Fibroblast of lung (primary cell): ENCODE measurements at regions not wholly inside any gene's neighbourhood (a gene's known extent, or its start where the extent isn't known, plus 50 kb on each side); places are given as distances from the start of the nearest gene placed in this dataset.

Experiments used
- DNase-seq, 2 donors: peaks; one replicate each; pipeline versions ENCODE4 v3.0.0 to v3.0.0-alpha.2; 2010; ENCODE audit warnings: low read depth in 2 of 2
- H2AFZ ChIP-seq: 2 replicates; pipeline ENCODE4 v1.5.1; 2012; ENCODE audit warnings: low read length, control low read depth, inconsistent platforms
- H3K27ac ChIP-seq: 2 replicates; pipeline ENCODE4 v1.5.1; 2011; ENCODE audit warnings: low read length, control low read depth; ENCODE audit not compliant: insufficient read depth
- H3K27me3 ChIP-seq: 2 replicates; pipeline ENCODE4 v1.5.1; 2011; ENCODE audit warnings: mild to moderate bottlenecking, low read length; ENCODE audit not compliant: control insufficient read depth, insufficient read depth
- H3K36me3 ChIP-seq: 2 replicates; pipeline ENCODE4 v1.5.1; 2011; ENCODE audit warnings: low read length; ENCODE audit not compliant: control insufficient read depth, insufficient read depth
- H3K4me1 ChIP-seq: 2 replicates; pipeline ENCODE4 v1.5.1; 2011; ENCODE audit warnings: low read length; ENCODE audit not compliant: control insufficient read depth, insufficient read depth; ENCODE audit errors: extremely low read depth
- H3K4me2 ChIP-seq: 2 replicates; pipeline ENCODE4 v1.5.1; 2011; ENCODE audit warnings: low read length, control low read depth; ENCODE audit not compliant: insufficient read depth; ENCODE audit errors: extremely low read depth
- H3K4me3 ChIP-seq, 4 experiments: fragments of 200-600 bp in 1 of 4; sonication (generic) in 1 of 4; replicated peaks in 1 of 4; 2 replicates each; pipeline ENCODE4 v1.5.1; 2011 to 2016; ENCODE audit warnings: low read length in 4 of 4, low read depth in 3 of 4, mild to moderate bottlenecking in 3 of 4, control low read depth in 2 of 4, inconsistent platforms in 1 of 4, mixed read lengths in 1 of 4; ENCODE audit not compliant: insufficient read depth in 1 of 4; ENCODE audit errors: control extremely low read depth in 1 of 4
- H3K79me2 ChIP-seq: 2 replicates; pipeline ENCODE4 v1.5.1; 2012; ENCODE audit warnings: mild to moderate bottlenecking, low read length, inconsistent platforms; ENCODE audit not compliant: control insufficient read depth, insufficient read depth
- H3K9ac ChIP-seq: 2 replicates; pipeline ENCODE4 v1.5.1; 2011; ENCODE audit warnings: mild to moderate bottlenecking, low read length, control low read depth; ENCODE audit not compliant: insufficient read depth
- H3K9me3 ChIP-seq: 2 replicates; pipeline ENCODE4 v1.5.1; 2012; ENCODE audit warnings: low read depth, low read length; ENCODE audit not compliant: control insufficient read depth, insufficient read depth
- H4K20me1 ChIP-seq: 2 replicates; pipeline ENCODE4 v1.5.1; 2011; ENCODE audit warnings: low read length; ENCODE audit not compliant: control insufficient read depth, insufficient read depth; ENCODE audit errors: extremely low read depth
- CTCF ChIP-seq, 2 donors: IDR thresholded peaks in 1 of 2; conservative IDR thresholded peaks in 1 of 2; 1 replicate in 1 of 2; 2 replicates in 1 of 2; pipeline ENCODE4 v1.5.1; 2011 to 2012; ENCODE audit warnings: low read length in 2 of 2, control low read depth in 1 of 2, inconsistent platforms in 1 of 2, low read depth in 1 of 2, mild to moderate bottlenecking in 1 of 2
- EZH2 ChIP-seq: IDR thresholded peaks from 2 replicates; pipeline ENCODE4 v1.5.1; 2012; ENCODE audit warnings: low read length, control low read depth, mild to moderate bottlenecking; ENCODE audit errors: missing control alignments

- no peak overlapping the region for H2AFZ ChIP-seq
- no peak overlapping the region for H3K27ac ChIP-seq
- no peaks in the 10 kb centered on the region for H3K9me3 ChIP-seq
- no peak overlapping the region for H3K9ac ChIP-seq
- H3K27me3 ChIP-seq, result no peaks in the 10 kb centered on the region
- H3K36me3 ChIP-seq, result no peaks in the 10 kb centered on the region
- no peak for DNase-seq
- no peak overlapping the region for H3K4me2 ChIP-seq
- H4K20me1 ChIP-seq, result no peaks in the 10 kb centered on the region
- no peaks in the 10 kb centered on the region for H3K79me2 ChIP-seq
- H3K4me1 ChIP-seq, result no peaks in the 10 kb centered on the region
- H3K4me3 ChIP-seq, result no peak overlapping the region
- TF ChIP-seq EZH2, result no peak
- TF ChIP-seq CTCF (conservative IDR thresholded peaks at IDR 0.05 in 1 of 2, IDR thresholded peaks at IDR 0.05 in 1 of 2; ENCODE audit: low read depth in 1 of 2, low read length in 2 of 2), result no peak
Observed at GRCh38 chr2:8566155-8566670, 115.6 kb upstream of the ID2 start.

DNA sequence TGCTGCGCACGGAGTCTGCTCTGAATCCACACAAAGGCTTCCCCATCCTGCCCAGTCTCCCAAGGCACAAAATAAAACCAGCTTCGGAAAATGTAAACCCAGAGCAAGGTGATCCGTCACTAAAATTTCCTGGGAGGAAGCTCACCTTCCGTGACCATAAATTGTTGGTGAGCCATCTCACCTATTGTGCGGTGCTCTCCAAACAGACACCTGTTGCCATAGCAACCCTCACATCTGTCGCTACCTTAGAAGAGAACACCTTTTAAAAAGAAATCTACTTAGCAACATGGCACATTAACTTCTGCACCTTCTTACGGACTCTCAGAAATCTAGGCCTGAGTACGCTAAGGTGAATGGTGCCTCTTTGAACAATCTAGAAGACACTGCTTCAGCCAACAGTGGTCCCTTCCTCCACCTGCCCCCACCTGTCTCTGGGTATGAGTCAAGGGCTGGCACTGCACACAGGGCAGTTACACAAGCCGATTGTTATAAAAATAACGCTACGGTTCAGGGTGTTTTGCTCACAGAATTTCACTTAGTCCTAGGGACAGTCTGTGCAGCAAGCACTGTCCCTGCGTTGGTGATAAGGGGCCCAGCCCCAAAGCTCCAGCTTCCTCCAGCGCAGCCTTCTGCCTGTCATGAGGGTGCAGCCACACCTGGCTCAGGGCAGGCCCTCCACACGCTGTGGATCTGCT, 114.9 kb upstream of the ID2 start:
- H3K9ac ChIP-seq, result no peak overlapping the region
- H2AFZ ChIP-seq, result no peak overlapping the region
- H3K4me3 ChIP-seq, result no peak overlapping the region
- H3K9me3 ChIP-seq, result no peaks in the 10 kb centered on the region
- DNase-seq, result no peak
- H3K27me3 ChIP-seq, result no peaks in the 10 kb centered on the region
- no peak overlapping the region for H3K27ac ChIP-seq
- H3K4me2 ChIP-seq, result no peak overlapping the region
- H3K4me1 ChIP-seq, result no peaks in the 10 kb centered on the region
- no peak for TF ChIP-seq EZH2
- no peaks in the 10 kb centered on the region for H4K20me1 ChIP-seq
- H3K36me3 ChIP-seq, result no peaks in the 10 kb centered on the region
- no peaks in the 10 kb centered on the region for H3K79me2 ChIP-seq

DNA sequence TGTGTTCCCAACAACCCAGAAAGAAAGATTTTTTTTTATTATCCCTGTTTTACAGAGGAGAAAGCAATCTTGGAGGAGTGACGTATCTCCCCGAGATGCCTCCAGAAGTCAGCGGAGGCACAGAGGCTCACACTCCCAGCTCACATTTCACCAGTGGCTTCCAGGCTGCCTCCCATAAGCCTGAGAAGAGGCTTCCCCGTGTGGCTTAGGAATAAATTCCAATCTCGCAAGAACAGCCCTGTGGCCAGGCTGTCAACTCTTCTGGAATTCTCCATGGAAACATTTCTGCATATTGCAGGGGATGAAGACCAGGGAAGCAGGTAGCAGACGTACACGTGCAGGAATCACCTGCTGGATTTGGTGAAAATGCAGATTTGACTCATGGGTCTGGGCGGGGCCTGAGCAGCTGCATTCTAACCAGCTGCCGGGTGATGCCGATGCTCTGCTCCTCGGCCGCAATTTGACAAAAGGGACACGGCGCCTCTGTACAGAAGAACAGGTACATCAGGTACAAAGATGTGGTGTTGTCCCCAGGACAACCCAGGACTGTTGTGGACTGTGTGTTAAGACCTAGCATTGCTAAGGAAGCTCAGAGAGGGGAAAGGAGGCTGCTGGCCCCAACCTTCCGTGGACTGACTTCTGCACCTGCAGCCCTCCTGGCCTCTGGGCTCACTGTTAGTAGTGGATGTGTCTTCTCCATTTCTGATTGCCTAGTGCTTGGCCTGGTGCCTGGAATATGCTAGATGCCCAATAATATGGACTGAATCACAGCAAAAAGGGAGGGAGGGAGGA, 114.2 kb upstream of the ID2 start:
- TF ChIP-seq CTCF (conservative IDR thresholded peaks at IDR 0.05 in 1 of 2, IDR thresholded peaks at IDR 0.05 in 1 of 2; ENCODE audit: low read depth in 1 of 2, low read length in 2 of 2) (no peak), EZH2 (no peak)
- Histone ChIP-seq H3K4me2 (no peak overlapping the region), H3K27ac (no peak overlapping the region), H2AFZ (no peak overlapping the region), H3K4me3 (no peak overlapping the region), H3K9me3 (no peaks in the 10 kb centered on the region), H3K27me3 (no peaks in the 10 kb centered on the region), H3K4me1 (no peaks in the 10 kb centered on the region), H3K79me2 (no peaks in the 10 kb centered on the region), H3K9ac (no peak overlapping the region), H3K36me3 (no peaks in the 10 kb centered on the region), H4K20me1 (no peaks in the 10 kb centered on the region)
- peak in 1 of 2 donors; percentile 21 for DNase-seq
